Loucy (cell line): ENCODE measurements at regions not wholly inside any gene's neighbourhood (a gene's known extent, or its start where the extent isn't known, plus 50 kb on each side); places are given as distances from the start of the nearest gene placed in this dataset.

ENCODE experiments used
- EZH2phosphoT487 ChIP-seq: fragments of 200-600 bp; IDR thresholded peaks from 2 replicates; pipeline ENCODE4 v1.6.1; 2018; ENCODE audit warnings: antibody characterized with exemption, mild to moderate bottlenecking, moderate library complexity, borderline replicate concordance
- TF ChIP-seq, protein P1 (sequence below): fragments of 200-600 bp; sonication (generic); conservative IDR thresholded peaks from 2 replicates; pipeline ENCODE4 v1.5.1; 2014; ENCODE audit warnings: mild to moderate bottlenecking, antibody characterized with exemption, low read length

DNA sequence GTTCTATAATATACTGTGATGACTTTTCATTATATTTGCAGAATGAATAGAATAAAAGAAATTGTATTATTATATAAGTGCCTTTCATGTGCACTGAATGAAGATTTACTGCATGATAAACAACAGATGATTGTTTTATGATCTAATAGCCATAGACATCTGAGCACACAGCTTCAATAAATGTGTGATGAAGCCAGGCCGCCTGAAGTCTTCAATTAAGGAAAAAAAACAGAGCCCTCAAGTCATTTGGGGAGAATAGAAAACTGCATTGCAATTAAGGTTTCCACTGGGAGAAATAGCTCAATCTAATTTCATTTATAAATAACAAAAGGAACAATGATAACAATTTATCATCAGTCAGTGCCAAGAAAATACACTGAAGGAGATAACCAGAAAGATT lies 955.2 kb downstream of the FSTL5 start:
- TF ChIP-seq, protein P1, sequence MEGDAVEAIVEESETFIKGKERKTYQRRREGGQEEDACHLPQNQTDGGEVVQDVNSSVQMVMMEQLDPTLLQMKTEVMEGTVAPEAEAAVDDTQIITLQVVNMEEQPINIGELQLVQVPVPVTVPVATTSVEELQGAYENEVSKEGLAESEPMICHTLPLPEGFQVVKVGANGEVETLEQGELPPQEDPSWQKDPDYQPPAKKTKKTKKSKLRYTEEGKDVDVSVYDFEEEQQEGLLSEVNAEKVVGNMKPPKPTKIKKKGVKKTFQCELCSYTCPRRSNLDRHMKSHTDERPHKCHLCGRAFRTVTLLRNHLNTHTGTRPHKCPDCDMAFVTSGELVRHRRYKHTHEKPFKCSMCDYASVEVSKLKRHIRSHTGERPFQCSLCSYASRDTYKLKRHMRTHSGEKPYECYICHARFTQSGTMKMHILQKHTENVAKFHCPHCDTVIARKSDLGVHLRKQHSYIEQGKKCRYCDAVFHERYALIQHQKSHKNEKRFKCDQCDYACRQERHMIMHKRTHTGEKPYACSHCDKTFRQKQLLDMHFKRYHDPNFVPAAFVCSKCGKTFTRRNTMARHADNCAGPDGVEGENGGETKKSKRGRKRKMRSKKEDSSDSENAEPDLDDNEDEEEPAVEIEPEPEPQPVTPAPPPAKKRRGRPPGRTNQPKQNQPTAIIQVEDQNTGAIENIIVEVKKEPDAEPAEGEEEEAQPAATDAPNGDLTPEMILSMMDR: no peak
- TF ChIP-seq EZH2phosphoT487: no peak
